Retinal pigment epithelial cell (primary cell): ENCODE measurements at regions not wholly inside any gene's neighbourhood (a gene's known extent, or its start where the extent isn't known, plus 50 kb on each side); places are given as distances from the start of the nearest gene placed in this dataset.

Source experiments
- DNase-seq: peaks from one replicate; pipeline ENCODE4 v3.0.0-alpha.2; 2010; ENCODE audit warnings: low read depth
- H3K4me3 ChIP-seq: 2 replicates; pipeline ENCODE4 v1.5.1; 2011; ENCODE audit warnings: mild to moderate bottlenecking, low read length, control low read depth, moderate library complexity
- CTCF ChIP-seq: conservative IDR thresholded peaks from 2 replicates; pipeline ENCODE4 v1.5.1; 2011; ENCODE audit warnings: low read depth, low read length, control low read depth, inconsistent platforms

GRCh38 chr2:12842917-12843316, 126.2 kb downstream of the TRIB2 start:
- DNase-seq = no peak
- no peak overlapping the region for H3K4me3 ChIP-seq
- no peak for TF ChIP-seq CTCF

- DNase-seq = no peak
- no peak overlapping the region for H3K4me3 ChIP-seq
- no peak for TF ChIP-seq CTCF
Observed at GRCh38 chr2:12844511-12844910, 127.8 kb downstream of the TRIB2 start.

GRCh38 chr2:12847694-12848575, 131.2 kb downstream of the TRIB2 start:
- no peak overlapping the region for H3K4me3 ChIP-seq
- no peak for DNase-seq
- TF ChIP-seq CTCF = no peak

- no peak for TF ChIP-seq CTCF
Observed at GRCh38 chr2:12852135-12852534, 135.4 kb downstream of the TRIB2 start.

GRCh38 chr2:12854001-12854530, 137.3 kb downstream of the TRIB2 start:
- no peak for TF ChIP-seq CTCF
- no peak overlapping the region for H3K4me3 ChIP-seq
- DNase-seq = no peak

More at GRCh38 chr2:12852135-12852534, 135.4 kb downstream of the TRIB2 start:
- no peak overlapping the region for H3K4me3 ChIP-seq
- DNase-seq = no peak

GRCh38 chr2:12855508-12855907, 138.8 kb downstream of the TRIB2 start:
- no peak for TF ChIP-seq CTCF
- H3K4me3 ChIP-seq = no peak overlapping the region

More at GRCh38 chr2:12855508-12855907, 138.8 kb downstream of the TRIB2 start:
- no peak for DNase-seq
